Activated CD8-positive, alpha-beta memory T cell treated with anti-CD3 and anti-CD28 coated beads, Interleukin-2, amount 10 ng/mL, durations not matched to agents 7 days and 5 days (primary cell): ENCODE measurements at regions not wholly inside any gene's neighbourhood (a gene's known extent, or its start where the extent isn't known, plus 50 kb on each side); places are given as distances from the start of the nearest gene placed in this dataset.
A peak's percentile ranks its signal among the peaks of the same experiment; 100 is the strongest.
"Not testable (repeated sequence)": the region's sequence is repeated elsewhere in the genome, so short reads cannot be mapped to it uniquely, and the experiment has no call there.

Source experiments
- ATAC-seq: fragments of 150-1000 bp; cut with Tn5 transposase; one replicate; pipeline ENCODE4 v1.10.0; 2021; ENCODE audit warnings: moderate library complexity
- CTCF ChIA-PET: fragments of 350-600 bp; sonication (Branson Sonifier 250); formaldehyde crosslinking; loops from one replicate; lab custom pipeline; 2021; ENCODE audit warnings: antibody characterized with exemption; lab: Charles Lee
- DNase-seq: peaks from one replicate; pipeline ENCODE4 v3.0.0-alpha.2; 2020
- H3K27ac Mint-ChIP-seq: one replicate; pipeline ENCODE4 v1.8.0; 2021; ENCODE audit warnings: mild to moderate bottlenecking, mixed read lengths
- H3K27me3 Mint-ChIP-seq: one replicate; pipeline ENCODE4 v1.8.0; 2021; ENCODE audit warnings: mixed read lengths
- H3K36me3 Mint-ChIP-seq: one replicate; pipeline ENCODE4 v1.8.0; 2021; ENCODE audit warnings: mild to moderate bottlenecking, mixed read lengths
- H3K4me1 Mint-ChIP-seq: one replicate; pipeline ENCODE4 v1.8.0; 2021; ENCODE audit warnings: mixed read lengths
- H3K4me3 Mint-ChIP-seq: one replicate; pipeline ENCODE4 v1.8.0; 2021; ENCODE audit warnings: mild to moderate bottlenecking, moderate library complexity, mixed read lengths
- H3K9me3 Mint-ChIP-seq: one replicate; pipeline ENCODE4 v1.8.0; 2022; ENCODE audit warnings: low read depth, mixed read lengths

- peaks cover 6% of the 10 kb centered on the region for H3K27me3 Mint-ChIP-seq
- ATAC-seq: no peak
- no peaks in the 10 kb centered on the region for H3K36me3 Mint-ChIP-seq
- H3K9me3 Mint-ChIP-seq: no peaks in the 10 kb centered on the region
- no peaks in the 10 kb centered on the region for H3K4me1 Mint-ChIP-seq
- no peak overlapping the region for H3K4me3 Mint-ChIP-seq
- CTCF ChIA-PET: no interaction called here
- DNase-seq: no peak
- no peak overlapping the region for H3K27ac Mint-ChIP-seq
These were observed 127.6 kb downstream of the CHD9NB start for GRCh38 chr16:52925143-52925542.

- no peak overlapping the region for H3K4me3 Mint-ChIP-seq
- H3K27ac Mint-ChIP-seq: no peak overlapping the region
- DNase-seq (no peak), ATAC-seq (no peak)
- H3K27me3 Mint-ChIP-seq: peaks cover 6% of the 10 kb centered on the region
- no peaks in the 10 kb centered on the region for H3K9me3 Mint-ChIP-seq
- no peaks in the 10 kb centered on the region for H3K36me3 Mint-ChIP-seq
- CTCF ChIA-PET: no interaction called here
- no peaks in the 10 kb centered on the region for H3K4me1 Mint-ChIP-seq
These were observed 128.5 kb downstream of the CHD9NB start for GRCh38 chr16:52924162-52924561.

- DNase-seq: no peak
- Mint-ChIP-seq H3K36me3 (no peaks in the 10 kb centered on the region), H3K4me1 (no peaks in the 10 kb centered on the region), H3K4me3 (no peak overlapping the region), H3K9me3 (no peaks in the 10 kb centered on the region), H3K27ac (no peak overlapping the region), H3K27me3 (peaks cover 6% of the 10 kb centered on the region)
- ATAC-seq: no peak
- CTCF ChIA-PET: no interaction called here
These were observed 131.6 kb downstream of the CHD9NB start for GRCh38 chr16:52921104-52921503.

DNA sequence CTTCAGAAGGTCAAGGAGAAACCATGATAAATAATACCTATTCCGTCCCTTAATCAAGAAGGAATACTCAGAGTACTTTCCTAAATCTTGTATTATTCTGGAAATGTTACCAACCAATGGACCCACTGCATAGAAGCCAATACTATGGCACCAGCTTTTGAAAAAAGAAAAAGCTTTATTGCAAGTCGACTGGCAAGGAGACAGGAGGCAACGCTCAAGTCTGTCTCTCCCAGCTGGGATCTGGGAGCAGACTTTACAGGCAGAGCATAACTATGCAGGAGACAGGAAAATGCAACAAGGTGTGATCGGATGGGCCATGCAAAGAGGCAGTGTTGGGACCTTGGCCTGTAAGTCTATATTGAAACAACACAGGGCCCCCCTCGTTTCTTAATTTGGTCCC lies 132.4 kb downstream of the CHD9NB start:
- Mint-ChIP-seq H3K36me3 (no peaks in the 10 kb centered on the region), H3K9me3 (no peaks in the 10 kb centered on the region), H3K27me3 (peaks cover 6% of the 10 kb centered on the region), H3K4me3 (no peak overlapping the region), H3K27ac (no peak overlapping the region), H3K4me1 (no peaks in the 10 kb centered on the region)
- CTCF ChIA-PET: no interaction called here
- DNase-seq (no peak), ATAC-seq (no peak)

GRCh38 chr16:52914428-52914827 lies 138.3 kb downstream of the CHD9NB start:
- Mint-ChIP-seq H3K9me3 (no peaks in the 10 kb centered on the region), H3K27ac (no peak overlapping the region), H3K4me1 (no peaks in the 10 kb centered on the region), H3K4me3 (no peak overlapping the region), H3K27me3 (no peaks in the 10 kb centered on the region), H3K36me3 (no peaks in the 10 kb centered on the region)
- CTCF ChIA-PET: interaction anchor here (5.0 kb wide), 1 partner anchor 723 kb away, joined by 22 read pairs; no protein-coding TSS in a partner anchor
- no peak for DNase-seq
- no peak for ATAC-seq

DNA sequence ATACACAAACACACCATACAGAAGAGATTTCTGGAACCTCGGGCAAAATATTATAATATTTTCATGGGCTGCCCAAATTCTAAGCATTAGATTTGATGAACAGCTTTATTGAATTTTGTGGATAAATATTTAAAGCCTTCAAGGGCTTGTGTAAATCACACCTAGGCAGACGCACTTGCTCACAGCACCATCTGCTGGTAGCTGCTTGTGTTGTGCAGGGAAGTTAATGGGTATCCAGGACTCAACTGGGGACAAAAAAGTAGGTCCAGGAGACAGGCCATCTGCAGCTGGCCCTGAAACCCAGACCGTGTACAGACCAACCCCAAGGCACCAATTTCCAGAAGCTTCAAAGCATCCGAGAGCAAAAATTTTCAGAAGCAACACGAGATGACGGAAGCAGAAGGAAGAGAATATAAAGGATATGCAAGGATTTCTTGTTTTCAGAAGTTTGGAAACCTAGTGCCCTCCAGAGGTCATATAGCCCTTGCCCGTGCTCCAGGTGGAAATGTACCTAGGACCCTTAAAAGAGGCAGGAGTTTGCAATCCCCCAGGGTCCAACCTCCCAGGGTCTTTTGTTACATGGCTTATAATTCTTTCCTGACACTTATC lies 140.0 kb downstream of the CHD9NB start:
- CTCF ChIA-PET: interaction anchor here (0.8 to 5.0 kb wide), 5 partner anchors 12 to 721 kb away, joined by 3 to 22 read pairs (median 4); no protein-coding TSS in a partner anchor

DNA sequence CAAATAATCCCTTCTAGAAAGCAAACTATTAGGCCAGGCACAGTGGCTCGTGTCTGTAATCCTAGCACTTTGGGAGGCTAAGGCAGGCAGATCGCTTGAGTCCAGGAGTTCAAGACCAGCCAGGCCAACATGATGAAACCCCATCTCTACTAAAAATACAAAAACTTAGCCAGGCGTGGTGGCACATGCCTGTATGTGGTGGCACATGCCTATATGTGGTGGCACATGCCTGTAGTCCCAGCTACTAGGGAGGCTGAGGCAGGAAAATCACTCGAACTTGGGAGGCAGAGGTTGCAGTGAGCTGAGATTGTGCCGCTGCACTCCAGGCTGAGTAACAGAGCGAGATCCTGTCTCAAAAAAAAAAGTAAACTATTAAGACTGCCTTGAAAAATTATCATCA lies 144.6 kb downstream of the CHD9NB start:
- H3K36me3 Mint-ChIP-seq, H3K4me3 Mint-ChIP-seq, H3K9me3 Mint-ChIP-seq, H3K27me3 Mint-ChIP-seq, ATAC-seq, H3K27ac Mint-ChIP-seq, DNase-seq, H3K4me1 Mint-ChIP-seq: not testable (repeated sequence)
- CTCF ChIA-PET: interaction anchor here (1.6 kb wide), 1 partner anchor 717 kb away, joined by 3 read pairs; no protein-coding TSS in a partner anchor

More for the DNA sequence above, 140.0 kb downstream of the CHD9NB start:
- Mint-ChIP-seq H3K9me3 (no peaks in the 10 kb centered on the region), H3K36me3 (no peaks in the 10 kb centered on the region), H3K27me3 (no peaks in the 10 kb centered on the region), H3K4me1 (no peaks in the 10 kb centered on the region), H3K27ac (no peak overlapping the region), H3K4me3 (no peak overlapping the region)
- DNase-seq: peak; percentile 57
- no peak for ATAC-seq

DNA sequence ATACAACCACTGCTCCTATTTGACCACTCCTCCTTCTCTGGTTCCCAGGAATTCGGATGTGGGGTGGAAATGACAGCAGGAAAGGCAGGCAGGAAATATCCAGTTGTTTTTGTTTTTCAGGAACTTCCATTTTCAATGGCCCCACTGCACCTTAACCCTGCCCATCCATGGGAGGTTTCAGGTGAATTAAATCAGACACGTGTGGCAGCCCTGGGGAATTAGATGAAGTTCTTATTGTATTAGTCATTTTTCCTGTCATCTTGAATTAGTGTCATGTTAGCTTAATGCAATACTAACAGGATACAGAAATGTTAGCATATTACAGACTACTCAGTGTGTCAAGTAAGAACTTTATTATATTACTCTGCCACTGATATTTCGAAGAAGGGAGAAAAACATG lies 146.4 kb downstream of the CHD9NB start:
- DNase-seq: no peak
- no peaks in the 10 kb centered on the region for H3K27me3 Mint-ChIP-seq
- no peaks in the 10 kb centered on the region for H3K36me3 Mint-ChIP-seq
- ATAC-seq: no peak
- H3K4me1 Mint-ChIP-seq: no peaks in the 10 kb centered on the region
- H3K27ac Mint-ChIP-seq: no peak overlapping the region
- no peaks in the 10 kb centered on the region for H3K9me3 Mint-ChIP-seq
- CTCF ChIA-PET: no interaction called here
- H3K4me3 Mint-ChIP-seq: no peak overlapping the region

DNA sequence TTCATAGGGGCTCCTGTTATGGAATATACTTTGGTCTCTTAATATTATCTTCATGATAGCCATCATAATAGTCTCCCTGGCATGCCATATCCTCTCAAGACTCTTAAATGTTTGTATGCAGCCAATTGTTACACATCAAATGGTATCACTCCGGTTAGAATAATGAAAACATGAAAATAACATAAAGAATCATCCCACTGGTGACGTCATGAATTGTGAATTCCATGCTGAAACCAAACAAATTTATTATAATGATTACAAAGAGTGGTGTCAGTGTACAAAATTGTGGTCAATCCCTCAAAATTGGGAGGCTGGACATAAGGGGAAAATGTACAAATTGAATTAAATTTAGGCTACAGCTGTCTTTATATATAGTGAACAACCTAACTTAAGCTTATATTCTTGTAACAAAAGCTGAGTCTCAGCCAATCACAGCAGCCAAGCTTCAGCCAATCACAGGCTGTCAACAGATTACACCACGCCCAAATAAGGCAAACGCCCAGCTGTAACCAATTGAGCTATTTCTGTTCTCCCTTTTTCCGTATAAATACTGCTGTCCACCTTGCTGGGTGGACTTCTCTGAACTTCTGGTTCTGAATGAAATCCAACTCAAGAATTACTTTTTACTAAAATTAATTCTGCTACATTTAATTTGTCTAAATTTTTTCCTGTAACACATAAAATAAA lies 156.1 kb downstream of the CHD9NB start:
- CTCF ChIA-PET: no interaction called here
- H3K27me3 Mint-ChIP-seq: peaks cover 5% of the 10 kb centered on the region

DNA sequence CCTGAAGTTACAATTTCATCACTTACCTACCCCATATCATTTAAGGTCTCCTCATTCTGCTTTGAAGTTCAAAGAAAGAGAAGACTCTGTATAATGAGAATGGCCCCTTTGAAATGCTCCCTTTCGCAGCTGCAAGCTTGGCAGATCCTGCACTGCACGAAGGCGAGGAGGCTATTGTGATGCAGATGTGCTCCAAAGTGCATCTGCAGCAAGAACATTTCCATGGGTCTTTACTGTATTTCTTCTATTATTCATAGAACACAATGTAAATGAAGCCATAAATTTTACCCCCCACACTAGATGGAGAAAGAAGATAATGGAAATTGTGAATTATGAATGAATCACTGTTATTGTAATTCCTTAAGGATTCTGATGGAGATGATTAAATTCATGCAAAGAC lies 178.7 kb downstream of the CHD9NB start:
- no peak overlapping the region for H3K27ac Mint-ChIP-seq
- no peaks in the 10 kb centered on the region for H3K4me1 Mint-ChIP-seq
- H3K9me3 Mint-ChIP-seq: no peaks in the 10 kb centered on the region
- ATAC-seq (no peak), DNase-seq (no peak)
- H3K27me3 Mint-ChIP-seq: no peaks in the 10 kb centered on the region
- no peaks in the 10 kb centered on the region for H3K36me3 Mint-ChIP-seq
- CTCF ChIA-PET: no interaction called here
- no peak overlapping the region for H3K4me3 Mint-ChIP-seq

More for the DNA sequence above, 156.1 kb downstream of the CHD9NB start:
- no peaks in the 10 kb centered on the region for H3K9me3 Mint-ChIP-seq
- no peak for DNase-seq
- no peak overlapping the region for H3K4me3 Mint-ChIP-seq
- no peak for ATAC-seq
- H3K4me1 Mint-ChIP-seq: no peaks in the 10 kb centered on the region
- H3K36me3 Mint-ChIP-seq: no peaks in the 10 kb centered on the region
- H3K27ac Mint-ChIP-seq: no peak overlapping the region

DNA sequence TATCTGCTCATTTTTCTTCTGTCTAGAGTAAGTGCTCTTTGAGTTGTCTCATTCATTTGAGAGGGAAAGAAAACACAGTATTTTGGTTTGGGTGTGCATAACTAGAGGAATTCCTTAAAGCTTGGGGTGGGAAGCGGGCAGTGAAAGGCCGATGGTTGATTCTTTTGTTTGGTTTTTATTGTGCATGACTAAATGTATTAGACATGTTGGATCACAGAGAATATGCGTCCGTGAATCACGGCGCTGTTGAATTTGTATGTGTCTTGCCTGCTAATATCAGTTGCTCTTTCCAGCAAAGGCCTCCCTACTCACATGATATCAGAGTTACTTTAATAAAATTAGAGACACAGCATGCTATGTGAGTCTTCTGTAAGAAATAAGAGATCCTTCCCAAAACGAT lies 180.0 kb downstream of the CHD9NB start:
- no peak for ATAC-seq
- CTCF ChIA-PET: no interaction called here
- H3K4me3 Mint-ChIP-seq: no peak overlapping the region
- no peaks in the 10 kb centered on the region for H3K27me3 Mint-ChIP-seq
- H3K4me1 Mint-ChIP-seq: no peaks in the 10 kb centered on the region
- H3K9me3 Mint-ChIP-seq: no peaks in the 10 kb centered on the region
- no peaks in the 10 kb centered on the region for H3K36me3 Mint-ChIP-seq
- DNase-seq: no peak
- no peak overlapping the region for H3K27ac Mint-ChIP-seq

- CTCF ChIA-PET: no interaction called here
- no peaks in the 10 kb centered on the region for H3K36me3 Mint-ChIP-seq
- H3K9me3 Mint-ChIP-seq: no peaks in the 10 kb centered on the region
- no peaks in the 10 kb centered on the region for H3K27me3 Mint-ChIP-seq
- no peak for ATAC-seq
- H3K27ac Mint-ChIP-seq: no peak overlapping the region
- no peak for DNase-seq
- H3K4me3 Mint-ChIP-seq: no peak overlapping the region
- H3K4me1 Mint-ChIP-seq: no peaks in the 10 kb centered on the region
These were observed 181.2 kb downstream of the CHD9NB start for GRCh38 chr16:52871481-52871880.

DNA sequence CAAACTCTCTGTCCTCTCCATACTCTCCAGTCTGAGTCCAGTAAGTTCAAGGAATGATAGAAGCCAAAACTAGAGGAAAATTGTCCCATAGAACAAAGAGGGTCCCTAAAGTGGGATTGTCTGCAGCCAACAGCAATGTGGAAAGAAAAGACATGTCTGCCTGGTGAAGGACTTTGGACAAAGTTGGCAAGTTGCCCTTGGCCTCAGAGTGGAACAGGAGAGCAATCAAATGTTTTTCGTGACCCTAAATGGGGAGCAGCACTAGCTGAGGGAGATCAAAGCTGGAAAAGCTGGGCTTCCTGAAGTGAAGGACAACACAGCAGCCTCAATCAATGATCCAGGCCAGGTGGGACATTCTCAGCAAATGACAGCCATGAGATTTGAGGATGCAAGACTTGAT lies 183.5 kb downstream of the CHD9NB start:
- DNase-seq: no peak
- no peak for ATAC-seq
- Mint-ChIP-seq H3K36me3 (no peaks in the 10 kb centered on the region), H3K9me3 (no peaks in the 10 kb centered on the region), H3K27me3 (no peaks in the 10 kb centered on the region), H3K27ac (no peak overlapping the region), H3K4me1 (no peaks in the 10 kb centered on the region), H3K4me3 (no peak overlapping the region)
- CTCF ChIA-PET: no interaction called here

DNA sequence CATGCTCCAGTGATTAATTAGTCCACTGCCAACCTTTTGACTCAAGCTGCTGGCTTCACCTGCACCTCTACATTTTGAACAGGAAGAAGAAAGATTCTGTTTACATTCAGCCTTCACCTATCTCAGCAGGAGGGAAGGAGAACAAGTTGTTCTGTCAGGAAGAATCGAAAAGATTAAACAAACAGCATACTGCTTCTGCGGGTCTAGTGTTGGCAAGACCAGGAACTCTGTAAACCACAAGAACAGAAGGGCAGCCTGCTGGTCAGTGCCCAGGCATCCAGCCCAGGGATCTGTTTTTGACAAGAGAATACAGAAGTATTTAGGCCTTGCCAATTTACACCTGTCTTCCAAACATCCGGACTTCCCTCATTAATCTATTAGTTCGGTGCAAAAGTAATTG lies 189.7 kb downstream of the CHD9NB start:
- Mint-ChIP-seq H3K27me3 (no peaks in the 10 kb centered on the region), H3K4me3 (no peak overlapping the region), H3K36me3 (no peaks in the 10 kb centered on the region), H3K9me3 (no peaks in the 10 kb centered on the region), H3K4me1 (no peaks in the 10 kb centered on the region), H3K27ac (no peak overlapping the region)
- no peak for DNase-seq
- CTCF ChIA-PET: no interaction called here
- no peak for ATAC-seq
